ENCODE measurements at regions not wholly inside any gene's neighbourhood (a gene's known extent, or its start where the extent isn't known, plus 50 kb on each side); places are given as distances from the start of the nearest gene placed in this dataset.
A peak's percentile ranks its signal among the peaks of the same experiment; 100 is the strongest.

DNA sequence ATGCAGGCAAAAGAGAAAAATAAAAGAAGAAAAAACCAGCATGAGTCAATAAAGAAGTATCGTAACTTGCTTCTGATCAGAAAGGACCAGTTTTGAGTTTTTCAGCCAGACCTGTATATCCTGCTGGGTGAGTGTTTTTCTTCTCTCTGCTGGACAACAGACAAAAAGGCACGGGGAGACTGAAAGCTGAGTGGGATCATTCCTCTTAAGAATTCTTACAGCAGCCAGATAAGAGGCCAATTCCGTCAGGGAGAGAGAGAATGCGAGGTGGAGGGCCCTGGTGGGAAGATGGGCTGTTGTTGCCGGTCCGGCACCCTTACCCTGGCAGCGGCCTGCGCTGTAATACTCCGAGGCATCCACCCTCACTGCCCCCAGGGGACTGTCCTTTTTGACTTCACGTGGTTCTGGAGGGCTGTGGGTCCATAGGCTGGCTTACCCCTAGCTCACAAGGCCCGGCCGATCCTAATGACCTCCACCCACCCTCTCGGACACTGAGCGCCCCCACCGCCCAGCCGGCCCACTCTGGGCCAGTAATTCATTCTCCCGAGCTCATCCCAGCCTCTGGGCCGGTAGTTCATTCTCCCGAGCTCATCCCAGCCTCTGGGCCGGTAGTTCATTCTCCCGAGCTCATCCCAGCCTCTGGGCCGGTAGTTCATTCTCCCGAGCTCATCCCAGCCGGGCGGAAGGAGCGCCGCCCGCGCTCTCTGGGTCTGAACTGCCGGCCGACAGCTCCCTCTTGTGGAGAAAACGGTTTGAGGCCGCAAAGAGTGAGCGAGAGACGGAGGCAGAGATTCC is 118.3 kb upstream of the SIRPA start:
- in situ Hi-C loops (cut with HindIII; ENCODE audit: low pct_unique_long_range_greater_than_20kb, low sequenced_read_pairs): no loop called here
- DNase-seq (ENCODE audit: low read depth, low spot score): peak; percentile 92

DNA sequence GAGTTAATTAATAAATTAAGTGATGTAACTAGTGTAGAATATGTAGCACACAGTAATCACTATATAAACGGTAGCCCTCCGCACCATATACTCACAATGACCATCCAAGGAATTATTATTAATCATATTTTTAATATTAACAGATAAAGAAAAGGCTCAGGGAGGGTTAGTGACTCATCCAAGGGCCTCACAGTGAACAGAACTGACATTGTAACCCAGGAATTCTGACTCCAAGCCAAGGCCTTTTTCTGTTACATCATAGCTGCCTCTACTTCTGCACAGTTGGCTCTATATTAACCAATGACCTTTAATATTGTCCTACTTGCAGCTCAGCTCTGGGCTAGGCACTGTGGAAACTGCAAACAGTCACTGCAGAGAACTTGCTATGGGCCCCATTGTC is 117.5 kb upstream of the SIRPG start:
- in situ Hi-C loops (cut with HindIII; ENCODE audit: low pct_unique_long_range_greater_than_20kb, low sequenced_read_pairs): no loop called here
- no peak for DNase-seq (ENCODE audit: low read depth, low spot score)

DNA sequence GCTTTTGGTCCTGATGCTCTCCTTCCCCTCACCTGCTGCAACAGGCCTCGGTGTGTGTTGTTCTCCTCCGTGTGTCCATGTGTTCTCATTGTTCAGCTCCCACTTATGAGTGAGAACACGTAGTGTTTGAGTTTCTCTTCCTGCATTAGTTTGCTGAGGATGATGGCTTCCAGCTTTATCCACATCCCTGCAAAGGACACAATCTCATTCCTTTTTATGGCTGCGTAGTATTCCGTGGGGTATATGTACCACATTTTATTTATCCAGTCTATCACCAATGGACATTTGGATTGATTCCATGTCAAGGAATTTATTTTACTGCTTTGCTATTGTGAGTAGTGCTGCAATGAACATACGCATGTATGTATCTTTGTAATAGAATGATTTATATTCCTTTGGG is 116.9 kb upstream of the SIRPG start:
- no peak for DNase-seq (ENCODE audit: low read depth, low spot score)
- in situ Hi-C loops (cut with HindIII; ENCODE audit: low pct_unique_long_range_greater_than_20kb, low sequenced_read_pairs): no loop called here

DNA sequence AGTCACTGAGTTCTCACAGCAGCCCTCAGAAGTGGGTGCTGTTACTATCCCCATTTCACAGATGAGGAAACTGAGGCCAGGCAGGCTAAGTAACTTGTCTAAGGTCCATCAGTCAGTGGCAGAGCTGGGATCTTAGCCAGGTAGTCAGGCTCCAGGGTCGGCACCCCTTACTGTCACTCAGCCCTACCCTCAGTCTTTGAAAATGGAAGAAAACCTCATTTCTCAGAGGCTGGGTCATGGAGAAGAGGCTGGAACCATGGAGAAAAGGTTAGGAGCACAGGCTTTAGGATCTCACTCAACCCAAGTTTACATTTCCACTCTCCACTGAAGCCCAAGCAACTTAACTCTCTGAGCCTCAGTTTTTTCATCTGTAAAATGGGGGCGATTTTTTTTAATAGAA is 116.2 kb upstream of the SIRPG start:
- no peak for DNase-seq (ENCODE audit: low read depth, low spot score)
- in situ Hi-C loops (cut with HindIII; ENCODE audit: low pct_unique_long_range_greater_than_20kb, low sequenced_read_pairs): no loop called here

DNA sequence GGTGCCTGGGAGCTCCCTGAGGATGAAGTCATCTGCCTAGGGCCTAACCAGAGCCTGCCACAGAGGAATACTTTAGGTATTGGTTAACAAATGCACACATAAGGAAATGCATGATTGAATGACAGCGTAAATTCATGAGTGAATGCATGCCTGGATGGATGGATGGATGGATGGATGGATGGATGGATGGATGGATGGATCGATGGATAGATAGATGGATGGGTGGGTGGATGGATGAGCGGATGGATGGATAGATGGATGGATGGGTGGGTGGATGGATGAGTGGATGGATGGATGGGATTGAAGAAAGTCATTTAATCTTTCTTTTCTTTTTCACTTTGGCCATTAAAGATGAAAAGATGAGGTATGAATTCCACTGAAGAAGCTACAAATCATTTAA is 111.9 kb upstream of the SIRPG start:
- in situ Hi-C loops (cut with HindIII; ENCODE audit: low pct_unique_long_range_greater_than_20kb, low sequenced_read_pairs): no loop called here
- no peak for DNase-seq (ENCODE audit: low read depth, low spot score)

DNA sequence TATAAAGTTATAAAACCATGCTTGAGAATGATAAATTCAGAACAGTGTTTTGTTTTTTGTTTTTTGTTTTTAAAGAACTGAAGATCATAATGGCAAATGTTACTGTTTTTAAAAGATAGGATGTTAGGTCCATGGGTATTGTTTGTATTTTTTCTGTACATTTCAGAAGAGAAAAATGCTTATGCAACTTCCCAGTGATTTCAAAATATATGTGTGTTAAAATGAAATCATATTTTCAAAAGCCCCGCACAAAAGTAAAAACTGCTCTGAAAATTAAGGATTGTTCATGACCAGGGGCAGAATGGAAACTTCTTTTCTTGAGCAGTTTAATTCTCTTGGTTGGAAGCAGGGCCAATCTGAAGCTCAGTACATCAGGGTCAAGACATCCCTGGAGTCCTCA is 109.2 kb upstream of the SIRPG start:
- no peak for DNase-seq (ENCODE audit: low read depth, low spot score)
- in situ Hi-C loops (cut with HindIII; ENCODE audit: low pct_unique_long_range_greater_than_20kb, low sequenced_read_pairs): no loop called here

DNA sequence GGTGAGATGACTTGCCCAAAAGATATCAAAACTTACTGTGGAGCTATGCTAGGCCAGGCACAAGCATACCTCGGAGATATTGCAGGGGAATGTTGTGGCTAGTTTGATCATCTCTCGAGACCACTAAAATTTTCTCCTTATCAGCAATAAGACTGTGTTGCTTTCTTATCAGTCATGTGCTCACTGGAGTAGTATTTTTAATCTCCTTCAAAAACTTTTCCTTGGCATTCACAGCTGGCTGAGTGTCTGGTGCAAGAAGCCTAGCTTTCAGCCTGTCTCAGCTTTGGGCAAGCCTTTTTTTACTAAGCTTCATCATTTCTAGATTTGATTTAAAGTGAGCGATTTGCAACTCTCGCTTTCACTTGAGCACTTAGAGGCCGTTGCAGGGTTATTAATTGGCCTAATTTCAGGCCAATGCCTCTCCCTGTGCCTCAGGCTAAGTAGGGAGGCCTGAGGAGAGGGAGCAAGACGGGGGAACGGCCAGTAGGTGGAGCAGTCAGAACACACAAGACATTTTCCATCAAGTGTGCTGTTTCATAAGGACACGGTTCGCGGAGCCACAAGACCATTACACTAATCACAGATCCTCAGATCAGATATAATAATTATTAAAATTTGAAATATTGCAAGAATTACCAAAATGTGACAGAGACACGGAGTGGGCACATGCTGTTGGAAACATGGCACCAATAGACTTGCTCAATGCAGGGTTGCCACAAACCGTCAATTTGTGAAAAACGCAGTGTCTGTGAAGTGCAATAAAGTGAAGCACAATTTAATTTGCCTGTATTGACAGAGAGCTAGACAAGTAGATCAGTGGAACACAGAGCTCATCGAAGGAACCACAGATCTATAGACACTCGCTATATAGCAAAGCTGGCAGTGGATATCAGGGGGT is 106.8 kb upstream of the SIRPG start:
- in situ Hi-C loops (cut with HindIII; ENCODE audit: low pct_unique_long_range_greater_than_20kb, low sequenced_read_pairs): no loop called here
- DNase-seq (ENCODE audit: low read depth, low spot score): peak; percentile 90

DNA sequence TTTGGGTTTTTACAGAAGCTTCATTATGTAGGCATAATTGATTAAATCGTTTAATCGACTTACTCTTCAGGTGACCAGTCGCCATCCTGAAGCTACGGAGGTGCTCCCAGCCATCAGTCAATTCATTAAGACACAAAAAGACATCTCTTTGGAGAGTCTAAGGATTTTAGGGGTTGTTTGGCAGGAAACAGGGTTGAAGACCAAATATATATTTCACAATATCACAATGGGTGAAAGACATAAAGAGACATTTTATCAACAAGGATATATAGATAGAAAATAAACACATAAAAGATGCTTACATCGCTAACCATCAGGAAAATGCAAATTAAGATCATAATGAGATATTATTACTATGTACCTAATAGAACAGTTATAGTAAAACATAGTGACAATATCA is 104.0 kb upstream of the SIRPG start:
- in situ Hi-C loops (cut with HindIII; ENCODE audit: low pct_unique_long_range_greater_than_20kb, low sequenced_read_pairs): no loop called here
- DNase-seq (ENCODE audit: low read depth, low spot score): no peak

DNA sequence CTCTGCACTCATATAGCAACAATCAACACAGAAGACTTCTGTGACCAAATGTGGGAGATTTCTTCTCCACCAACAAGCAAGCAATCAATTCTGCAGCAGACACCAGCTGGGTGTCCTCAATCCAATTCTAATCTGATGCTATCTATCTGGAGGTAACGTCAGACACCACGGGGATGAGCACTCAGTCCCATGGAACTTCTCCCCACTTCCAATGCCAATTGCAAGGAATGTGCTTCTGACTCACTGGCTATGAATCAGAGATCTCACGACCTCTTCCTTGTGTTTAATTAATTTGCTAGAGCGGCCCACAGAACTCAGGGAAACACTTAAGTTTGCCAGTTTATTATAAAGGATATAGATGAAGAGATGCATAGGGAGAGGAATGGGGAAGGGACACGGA is 103.5 kb upstream of the SIRPG start:
- in situ Hi-C loops (cut with HindIII; ENCODE audit: low pct_unique_long_range_greater_than_20kb, low sequenced_read_pairs): no loop called here
- DNase-seq (ENCODE audit: low read depth, low spot score): peak; percentile 53

DNA sequence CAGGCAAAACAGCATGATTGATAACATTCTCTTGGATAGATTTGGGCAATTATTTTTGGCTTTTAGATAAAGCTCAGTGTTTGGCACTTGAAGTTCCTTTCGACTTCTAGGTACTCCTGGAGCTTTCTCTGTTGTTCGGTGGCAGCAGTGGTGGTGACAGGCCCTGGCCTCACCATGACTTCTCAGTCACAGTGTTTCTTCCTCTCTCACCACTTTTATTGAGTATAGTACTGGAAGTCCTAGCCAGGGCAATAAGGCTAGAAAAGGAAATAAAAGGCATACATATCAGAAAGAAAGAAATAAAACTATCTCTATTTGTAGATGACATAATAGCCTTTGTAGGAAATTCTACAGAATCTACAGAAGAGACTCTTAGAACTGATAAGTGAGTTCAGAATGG is 101.2 kb upstream of the SIRPG start:
- in situ Hi-C loops (cut with HindIII; ENCODE audit: low pct_unique_long_range_greater_than_20kb, low sequenced_read_pairs): no loop called here
- no peak for DNase-seq (ENCODE audit: low read depth, low spot score)

DNA sequence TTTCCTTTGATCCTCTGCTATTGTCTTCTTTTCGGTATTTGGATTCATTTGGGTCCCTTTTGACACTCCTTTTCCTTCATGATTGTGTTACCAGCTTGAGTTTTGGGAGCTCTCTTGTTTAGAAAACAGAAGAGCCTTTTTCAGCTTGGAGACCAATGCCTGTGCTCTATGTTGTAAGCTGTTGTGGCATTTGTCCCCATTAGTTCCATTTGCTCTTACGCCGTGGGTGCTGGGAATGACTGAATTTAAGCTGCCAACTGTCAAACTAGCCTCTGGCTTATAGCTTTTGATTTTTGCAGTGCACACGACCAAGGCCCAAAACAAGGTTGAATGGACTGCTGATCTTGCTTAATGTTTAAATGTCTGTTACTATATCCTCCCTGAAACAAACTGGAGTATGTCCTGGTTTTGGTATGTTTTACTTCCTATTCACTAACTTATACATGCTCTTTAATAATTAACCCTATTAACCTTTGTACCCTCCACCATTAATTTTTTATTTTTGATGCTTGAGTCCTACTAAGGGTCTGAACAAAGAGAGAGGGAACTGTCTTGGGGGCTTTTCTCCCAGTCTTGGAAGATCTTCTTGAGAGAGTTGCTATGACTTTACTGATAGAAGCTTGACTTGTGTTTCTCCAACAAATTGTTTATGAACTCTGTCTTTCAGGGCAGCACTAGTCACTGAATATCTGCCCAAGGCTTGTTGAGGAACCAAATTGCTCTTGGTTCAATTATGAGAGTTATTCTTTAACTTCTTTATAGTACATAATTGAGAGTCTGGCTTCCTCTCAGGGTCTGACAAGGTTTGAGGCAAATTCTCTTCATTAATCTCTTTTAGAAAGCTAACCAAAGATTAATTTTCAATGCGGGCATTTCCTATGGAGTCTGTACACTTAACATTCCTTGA is 100.3 kb upstream of the SIRPG start:
- no peak for DNase-seq (ENCODE audit: low read depth, low spot score)
- in situ Hi-C loops (cut with HindIII; ENCODE audit: low pct_unique_long_range_greater_than_20kb, low sequenced_read_pairs): no loop called here

DNA sequence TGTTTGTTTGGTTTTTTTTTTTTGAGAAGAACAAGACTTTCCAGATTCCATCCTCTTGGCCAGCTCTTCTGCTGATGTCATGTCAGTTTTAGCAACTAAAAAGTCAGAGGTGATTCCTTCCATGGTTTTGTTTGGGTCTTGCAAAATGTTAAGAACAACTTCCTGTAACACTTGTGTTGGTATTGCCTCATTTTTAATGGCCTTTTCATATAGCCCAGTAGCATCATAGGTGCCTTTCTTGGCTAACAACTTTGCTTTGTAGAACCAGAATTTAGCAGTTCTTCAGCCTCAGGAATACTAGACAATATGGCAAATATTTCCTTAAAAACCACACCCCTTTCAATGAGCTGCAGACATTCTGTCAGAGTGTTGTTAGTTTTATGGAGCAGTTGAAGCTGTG is 99.5 kb upstream of the SIRPG start:
- in situ Hi-C loops (cut with HindIII; ENCODE audit: low pct_unique_long_range_greater_than_20kb, low sequenced_read_pairs): no loop called here
- DNase-seq (ENCODE audit: low read depth, low spot score): no peak

DNA sequence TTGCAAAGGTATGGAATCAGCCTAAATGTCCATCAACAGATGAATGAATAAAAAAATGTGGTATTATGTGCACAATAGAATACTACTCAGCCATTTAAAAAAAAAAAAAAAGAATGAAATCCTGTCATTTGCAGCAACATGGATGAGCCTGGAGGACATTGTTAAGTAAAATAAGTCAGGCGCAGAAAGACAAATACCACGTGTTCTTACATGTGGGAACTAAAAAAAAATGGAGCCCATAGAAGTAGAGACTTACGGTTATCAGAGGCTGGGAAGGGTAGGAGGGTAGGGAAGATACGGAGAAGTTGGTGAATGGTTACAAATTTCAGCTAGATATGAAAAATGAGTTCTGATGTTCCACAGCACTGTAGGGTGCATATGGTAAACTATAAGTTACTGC is 97.2 kb upstream of the SIRPG start:
- DNase-seq (ENCODE audit: low read depth, low spot score): no peak
- in situ Hi-C loops (cut with HindIII; ENCODE audit: low pct_unique_long_range_greater_than_20kb, low sequenced_read_pairs): no loop called here

DNA sequence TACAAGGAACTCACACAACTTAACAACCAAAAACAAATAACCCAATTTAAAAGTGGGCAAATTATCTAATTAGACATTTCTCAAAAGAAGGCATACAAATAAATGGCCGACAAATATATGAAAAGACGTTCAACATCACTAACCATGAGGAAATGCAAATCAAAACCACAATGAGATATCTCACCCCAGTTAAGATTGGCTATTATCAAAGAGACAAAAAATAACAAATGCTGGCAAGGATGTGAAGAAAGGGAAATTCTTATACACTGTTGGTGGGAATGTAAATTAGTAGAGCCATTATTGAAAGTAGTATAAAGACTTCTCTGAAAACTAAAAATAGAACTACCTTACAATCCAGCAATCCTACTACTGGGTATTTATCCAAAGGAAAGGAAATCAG is 96.7 kb upstream of the SIRPG start:
- no peak for DNase-seq (ENCODE audit: low read depth, low spot score)
- in situ Hi-C loops (cut with HindIII; ENCODE audit: low pct_unique_long_range_greater_than_20kb, low sequenced_read_pairs): no loop called here

DNA sequence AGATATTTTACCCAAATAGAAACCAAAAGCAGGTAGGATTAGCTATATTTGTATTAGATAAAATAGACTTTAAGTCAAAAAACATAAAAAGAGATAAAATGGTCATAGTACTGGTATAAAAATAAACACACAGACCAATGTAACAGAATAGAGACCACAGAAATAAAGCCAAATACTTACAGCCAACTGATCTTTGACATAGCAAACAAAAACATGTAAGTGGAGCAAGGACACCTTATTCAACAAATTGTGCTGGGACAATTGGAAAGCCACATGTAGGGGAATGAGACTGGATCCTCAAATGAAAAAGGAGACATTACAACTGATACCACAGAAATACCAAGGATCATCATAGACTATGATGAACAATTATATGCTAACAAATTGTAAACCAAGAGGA is 94.5 kb upstream of the SIRPG start:
- DNase-seq (ENCODE audit: low read depth, low spot score): no peak
- in situ Hi-C loops (cut with HindIII; ENCODE audit: low pct_unique_long_range_greater_than_20kb, low sequenced_read_pairs): no loop called here

DNA sequence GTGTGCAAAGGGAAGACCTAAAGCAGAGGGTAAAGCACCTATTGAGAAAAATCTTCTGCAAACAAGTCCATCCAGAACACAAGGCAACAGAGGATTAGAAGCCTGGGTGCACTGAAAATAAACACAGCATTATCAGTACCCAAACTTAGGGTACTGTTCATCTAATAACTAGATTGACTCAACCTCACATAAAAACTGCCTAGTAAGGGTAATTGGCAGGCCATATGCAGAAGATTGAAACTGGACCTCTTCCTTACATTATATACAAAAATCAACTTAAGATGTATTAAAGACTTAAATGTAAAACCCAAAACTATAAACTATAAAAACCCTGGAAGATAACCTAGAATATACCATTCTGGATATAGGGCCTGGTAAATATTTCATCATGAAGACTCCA is 91.2 kb upstream of the SIRPG start:
- in situ Hi-C loops (cut with HindIII; ENCODE audit: low pct_unique_long_range_greater_than_20kb, low sequenced_read_pairs): loop anchor here (25.0 kb wide), 1 partner anchor 211 kb away; no protein-coding TSS in a partner anchor
- no peak for DNase-seq (ENCODE audit: low read depth, low spot score)

DNA sequence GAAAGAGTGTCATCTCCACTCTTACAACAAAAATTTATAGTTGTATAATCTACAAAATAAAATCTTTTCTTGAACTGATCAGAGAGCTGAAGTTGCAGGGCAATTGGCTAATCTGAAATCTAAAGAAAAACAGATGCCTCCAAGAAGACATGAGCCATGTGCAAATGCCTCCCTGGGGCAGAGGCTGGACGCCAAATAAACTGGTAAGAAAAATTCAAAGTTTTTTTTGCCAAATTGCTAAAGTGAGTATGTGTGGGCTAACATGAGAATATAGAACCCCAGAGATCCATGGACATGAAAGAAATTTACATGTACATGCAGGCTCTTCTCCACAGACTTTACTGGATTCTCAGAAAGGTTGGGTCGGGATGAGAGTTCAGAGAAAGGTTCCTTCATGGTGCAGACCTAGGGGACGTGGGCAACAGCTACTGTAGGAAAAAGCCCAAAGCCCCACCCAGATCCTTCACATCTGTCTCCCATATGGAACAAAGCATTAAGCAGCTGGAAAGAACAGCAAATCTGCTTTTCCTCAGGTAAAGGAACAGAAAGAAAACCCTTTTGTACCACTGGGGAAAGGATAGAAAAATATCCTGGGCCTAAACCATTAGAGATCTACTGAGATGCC is 90.5 kb upstream of the SIRPG start:
- in situ Hi-C loops (cut with HindIII; ENCODE audit: low pct_unique_long_range_greater_than_20kb, low sequenced_read_pairs): loop anchor here (25.0 kb wide), 1 partner anchor 211 kb away; no protein-coding TSS in a partner anchor
- no peak for DNase-seq (ENCODE audit: low read depth, low spot score)

All from SK-MEL-5 (cell line).